ENCODE measurements at regions not wholly inside any gene's neighbourhood (a gene's known extent, or its start where the extent isn't known, plus 50 kb on each side); places are given as distances from the start of the nearest gene placed in this dataset.

DNA sequence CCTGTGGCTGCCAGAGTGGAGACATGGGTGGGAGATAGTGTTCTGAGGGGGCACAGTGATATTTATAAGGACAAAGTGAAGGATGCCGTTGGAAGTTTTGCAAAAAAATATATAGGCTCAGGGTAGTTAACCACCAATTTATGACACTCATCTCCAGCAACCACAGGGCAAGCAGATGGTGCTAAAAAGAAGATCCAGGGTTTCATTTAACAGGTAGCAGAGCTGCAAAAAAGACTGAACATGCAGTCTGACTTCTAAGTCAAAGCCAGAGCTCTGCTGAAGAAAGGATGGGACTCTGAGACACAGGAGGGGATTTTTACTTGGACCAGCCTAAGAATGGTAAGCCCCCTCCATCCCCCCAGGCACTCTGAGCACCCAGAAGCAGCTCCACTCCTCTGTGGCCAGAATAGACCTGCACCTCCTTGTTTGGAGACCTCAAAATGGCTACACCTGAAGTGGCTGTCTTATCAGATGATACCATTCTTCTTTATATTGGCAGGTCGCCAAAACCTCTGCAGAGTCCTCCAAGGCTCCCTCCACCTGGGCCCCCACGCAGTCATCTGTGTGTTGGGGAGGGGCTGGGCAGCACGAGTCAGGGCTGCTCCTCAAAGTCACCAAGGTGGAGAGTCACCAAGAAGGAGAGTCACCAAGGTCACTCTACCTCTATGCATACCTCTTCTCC lies 161.4 kb upstream of the FAM9B start:
- peaks cover 10% of the 10 kb centered on the region for H3K4me1 Mint-ChIP-seq
- TF ChIP-seq, protein P1, sequence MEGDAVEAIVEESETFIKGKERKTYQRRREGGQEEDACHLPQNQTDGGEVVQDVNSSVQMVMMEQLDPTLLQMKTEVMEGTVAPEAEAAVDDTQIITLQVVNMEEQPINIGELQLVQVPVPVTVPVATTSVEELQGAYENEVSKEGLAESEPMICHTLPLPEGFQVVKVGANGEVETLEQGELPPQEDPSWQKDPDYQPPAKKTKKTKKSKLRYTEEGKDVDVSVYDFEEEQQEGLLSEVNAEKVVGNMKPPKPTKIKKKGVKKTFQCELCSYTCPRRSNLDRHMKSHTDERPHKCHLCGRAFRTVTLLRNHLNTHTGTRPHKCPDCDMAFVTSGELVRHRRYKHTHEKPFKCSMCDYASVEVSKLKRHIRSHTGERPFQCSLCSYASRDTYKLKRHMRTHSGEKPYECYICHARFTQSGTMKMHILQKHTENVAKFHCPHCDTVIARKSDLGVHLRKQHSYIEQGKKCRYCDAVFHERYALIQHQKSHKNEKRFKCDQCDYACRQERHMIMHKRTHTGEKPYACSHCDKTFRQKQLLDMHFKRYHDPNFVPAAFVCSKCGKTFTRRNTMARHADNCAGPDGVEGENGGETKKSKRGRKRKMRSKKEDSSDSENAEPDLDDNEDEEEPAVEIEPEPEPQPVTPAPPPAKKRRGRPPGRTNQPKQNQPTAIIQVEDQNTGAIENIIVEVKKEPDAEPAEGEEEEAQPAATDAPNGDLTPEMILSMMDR (IDR thresholded peaks at IDR 0.05) = no peak
- ChIA-PET CTCF (no interaction called here), POLR2A (no interaction called here)
- no peaks in the 10 kb centered on the region for H3K9me3 Mint-ChIP-seq
- H3K27me3 Mint-ChIP-seq = no peaks in the 10 kb centered on the region
- ATAC-seq (ENCODE audit: low read depth) (no peak), DNase-seq (no peak)
- no peak overlapping the region for H3K4me3 Mint-ChIP-seq
- no peak overlapping the region for H3K27ac Mint-ChIP-seq
- H3K36me3 Mint-ChIP-seq (ENCODE audit: low read depth) = no peaks in the 10 kb centered on the region
- intact Hi-C loops (cut with micrococcal nuclease) = no loop called here

DNA sequence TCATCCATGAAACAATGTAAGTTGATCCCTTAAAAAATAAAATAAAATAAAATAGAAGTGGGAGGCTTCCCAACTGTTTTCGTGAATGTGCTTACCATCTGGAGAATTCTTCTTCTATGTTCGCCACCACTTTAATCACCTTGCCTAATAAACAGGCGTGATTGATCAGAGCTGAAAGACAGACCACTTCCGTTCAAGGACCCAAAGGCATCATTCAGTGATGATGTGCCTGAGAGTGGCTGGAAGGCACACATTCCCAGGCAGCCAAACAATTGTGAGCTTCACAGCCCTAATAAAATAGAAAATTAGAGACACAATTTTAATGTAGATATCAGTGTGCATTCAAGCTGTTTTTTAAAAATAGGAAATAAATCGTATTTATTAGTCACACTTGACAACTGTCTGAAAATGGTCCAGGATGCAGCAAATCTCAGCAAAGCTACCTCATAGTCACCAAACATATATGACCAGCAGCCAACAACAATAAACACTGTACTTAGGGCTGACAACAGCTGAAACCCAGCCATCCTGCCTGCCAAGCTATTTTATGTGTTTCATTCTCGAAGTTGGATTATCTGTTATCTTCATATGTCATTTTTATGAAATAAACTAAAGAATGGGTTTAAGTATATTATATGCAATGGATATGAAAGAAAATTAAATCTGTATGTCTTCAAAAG lies 163.2 kb upstream of the FAM9B start:
- ATAC-seq (ENCODE audit: low read depth) (no peak), DNase-seq (no peak)
- intact Hi-C loops (cut with micrococcal nuclease) = no loop called here
- peaks cover 10% of the 10 kb centered on the region for H3K4me1 Mint-ChIP-seq
- ChIA-PET POLR2A (no interaction called here), CTCF (no interaction called here)
- H3K36me3 Mint-ChIP-seq (ENCODE audit: low read depth) = no peaks in the 10 kb centered on the region
- H3K27me3 Mint-ChIP-seq = no peaks in the 10 kb centered on the region
- H3K27ac Mint-ChIP-seq = no peak overlapping the region
- TF ChIP-seq, protein P1 (IDR thresholded peaks at IDR 0.05) = no peak
- H3K9me3 Mint-ChIP-seq = no peaks in the 10 kb centered on the region
- no peak overlapping the region for H3K4me3 Mint-ChIP-seq

DNA sequence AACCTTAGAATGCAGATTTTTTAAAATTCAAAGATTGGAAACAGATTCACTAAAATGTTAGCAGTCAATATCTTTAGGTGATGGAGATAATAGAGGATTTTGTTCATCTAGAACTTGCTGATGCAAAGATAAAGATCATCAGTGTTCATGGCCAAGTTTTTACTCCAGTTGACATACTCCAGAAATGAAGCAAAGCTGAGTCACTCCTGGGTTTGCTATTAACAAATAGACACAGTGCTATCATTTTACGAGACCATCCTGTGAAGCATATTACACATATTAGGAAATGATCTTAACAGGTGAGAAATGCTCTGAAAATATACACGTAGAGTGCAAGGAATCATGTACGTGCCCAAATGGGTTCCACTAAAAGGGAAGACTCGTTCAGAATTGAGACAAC lies 170.6 kb upstream of the FAM9B start:
- ATAC-seq (ENCODE audit: low read depth) (no peak), DNase-seq (no peak)
- CTCF ChIA-PET = no interaction called here
- H3K27me3 Mint-ChIP-seq = peaks cover 4% of the 10 kb centered on the region
- intact Hi-C loops (cut with micrococcal nuclease) = no loop called here
- H3K4me1 Mint-ChIP-seq = peaks cover under 1% of the 10 kb centered on the region
- no peaks in the 10 kb centered on the region for H3K9me3 Mint-ChIP-seq
- TF ChIP-seq, protein P1 (IDR thresholded peaks at IDR 0.05) = no peak
- no peak overlapping the region for H3K4me3 Mint-ChIP-seq
- POLR2A ChIA-PET = no interaction called here
- H3K36me3 Mint-ChIP-seq (ENCODE audit: low read depth) = no peaks in the 10 kb centered on the region
- no peak overlapping the region for H3K27ac Mint-ChIP-seq

DNA sequence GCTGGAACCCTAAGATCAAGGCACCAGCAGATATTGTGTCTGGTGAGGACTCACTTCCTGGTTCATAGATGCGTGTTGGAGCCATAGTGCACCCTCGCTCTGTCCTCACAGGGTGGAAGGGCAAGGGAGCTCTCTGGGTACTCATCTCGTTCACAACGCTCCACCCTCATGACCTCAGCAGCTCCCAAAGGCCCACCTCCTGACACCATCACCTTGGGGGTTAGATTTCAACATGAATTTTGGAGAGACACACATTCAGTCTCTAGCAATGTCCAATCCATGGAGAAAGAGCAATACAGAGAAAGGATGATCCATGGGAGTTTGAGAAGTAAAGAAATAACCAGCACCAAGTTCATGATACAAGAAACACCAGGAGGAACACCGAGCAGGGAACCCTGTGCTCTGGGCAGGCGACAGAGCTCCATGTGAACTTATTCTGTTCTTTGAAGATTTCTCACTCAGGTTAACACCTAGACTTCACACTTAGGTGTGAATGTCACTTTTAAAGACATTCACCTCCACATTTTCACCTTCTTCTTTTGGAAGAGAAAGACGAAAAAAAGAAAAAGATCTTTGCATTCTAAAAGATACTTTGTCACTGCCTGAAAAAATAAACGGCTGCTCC lies 171.8 kb upstream of the FAM9B start:
- CTCF ChIA-PET = no interaction called here
- ATAC-seq (ENCODE audit: low read depth) = no peak
- Mint-ChIP-seq H3K36me3 (ENCODE audit: low read depth) (no peaks in the 10 kb centered on the region), H3K4me3 (no peak overlapping the region), H3K27me3 (peaks cover 4% of the 10 kb centered on the region), H3K9me3 (no peaks in the 10 kb centered on the region), H3K4me1 (no peaks in the 10 kb centered on the region), H3K27ac (no peak overlapping the region)
- no peak for DNase-seq
- POLR2A ChIA-PET = no interaction called here
- TF ChIP-seq, protein P1 (IDR thresholded peaks at IDR 0.05) = no peak
- intact Hi-C loops (cut with micrococcal nuclease) = no loop called here

DNA sequence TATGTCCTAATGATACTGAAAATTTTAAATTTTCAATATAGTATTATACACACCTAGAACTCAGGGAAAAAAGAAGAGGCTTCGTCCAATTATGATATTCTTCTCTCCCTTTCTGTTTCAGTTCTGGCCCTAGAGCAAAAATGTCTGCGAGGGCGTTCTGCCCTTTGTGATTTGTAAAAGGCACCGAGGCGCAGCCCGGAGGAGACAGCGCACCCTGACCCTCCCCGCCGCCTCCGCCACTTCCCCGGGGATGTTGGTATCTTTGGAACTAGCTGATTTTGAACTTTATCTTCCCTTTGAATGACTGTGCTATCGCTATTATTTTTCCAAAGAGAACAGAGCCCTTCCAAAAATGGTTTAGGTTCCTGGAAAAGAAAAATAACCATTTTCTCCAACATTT lies 173.2 kb upstream of the FAM9B start:
- Mint-ChIP-seq H3K9me3 (no peaks in the 10 kb centered on the region), H3K27me3 (peaks cover 4% of the 10 kb centered on the region), H3K4me1 (no peaks in the 10 kb centered on the region), H3K4me3 (no peak overlapping the region), H3K27ac (no peak overlapping the region), H3K36me3 (ENCODE audit: low read depth) (no peaks in the 10 kb centered on the region)
- ChIA-PET POLR2A (no interaction called here), CTCF (no interaction called here)
- TF ChIP-seq, protein P1 (IDR thresholded peaks at IDR 0.05) = no peak
- intact Hi-C loops (cut with micrococcal nuclease) = no loop called here
- no peak for ATAC-seq (ENCODE audit: low read depth)
- no peak for DNase-seq

Data from activated B cell treated with CpG ODN at 0.5 μM for 24 hours (primary cell).